GM19023 (cell line): ENCODE measurements at regions not wholly inside any gene's neighbourhood (a gene's known extent, or its start where the extent isn't known, plus 50 kb on each side); places are given as distances from the start of the nearest gene placed in this dataset.

Experiments
- ATAC-seq: cut with Tn5 transposase; IDR thresholded peaks from one replicate; pipeline ENCODE4 v1.9.1; 2021; ENCODE audit warnings: mild to moderate bottlenecking, moderate library complexity; ENCODE audit not compliant: unreplicated experiment

DNA sequence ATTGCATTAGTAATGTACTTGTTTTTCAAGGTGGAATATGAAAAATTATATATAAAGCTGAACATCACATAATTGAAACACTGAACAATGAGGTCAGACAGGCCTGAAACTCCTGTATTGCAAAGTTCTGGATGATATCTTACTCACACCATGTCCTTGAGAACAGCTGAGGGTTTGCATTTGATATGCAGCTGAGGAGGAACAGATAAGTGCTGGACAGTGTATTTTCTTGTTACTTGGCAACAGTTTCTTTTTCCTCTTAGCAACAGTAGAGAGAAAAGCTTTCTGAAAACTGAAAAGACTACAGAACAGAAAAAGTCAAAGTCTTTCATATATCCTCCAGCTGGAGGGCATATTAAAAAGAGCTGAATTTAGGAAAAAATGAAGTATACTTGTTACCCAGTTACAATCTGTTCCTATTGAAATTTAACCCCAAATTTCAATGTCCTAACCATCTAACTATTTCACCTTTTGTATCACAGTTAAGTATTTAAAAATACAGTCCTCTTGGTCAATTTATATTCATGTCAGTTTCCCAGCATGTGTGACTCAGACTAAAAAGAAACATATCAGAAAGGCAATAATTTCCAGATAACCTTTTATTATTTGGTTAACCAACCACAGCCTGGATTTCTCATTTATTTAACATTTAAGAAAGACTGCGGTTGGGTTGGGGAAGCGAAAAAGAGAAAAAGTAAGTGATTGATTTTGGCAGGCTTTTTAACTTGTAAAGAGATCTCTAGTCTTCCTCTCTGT is 733.0 kb upstream of the DPPA4 start:
- no peak for ATAC-seq

DNA sequence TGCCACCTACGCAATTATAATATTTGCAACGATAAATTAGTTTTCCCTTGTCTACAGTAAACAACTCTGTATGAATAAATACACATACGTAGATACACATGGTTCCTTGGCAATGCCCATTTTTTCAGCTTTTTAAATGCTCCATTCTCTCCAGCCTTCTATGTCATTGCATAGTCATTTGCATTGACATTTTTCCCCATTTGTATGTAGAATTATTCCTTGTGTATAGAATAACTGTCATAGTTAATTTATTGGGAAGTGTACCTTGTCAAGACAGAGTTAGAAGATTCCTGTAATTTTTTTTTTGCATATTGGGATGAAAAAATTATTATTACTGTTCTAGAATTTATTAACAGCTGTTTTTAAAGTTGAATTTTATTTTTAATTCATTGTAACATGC is 736.7 kb upstream of the DPPA4 start:
- ATAC-seq: no peak

DNA sequence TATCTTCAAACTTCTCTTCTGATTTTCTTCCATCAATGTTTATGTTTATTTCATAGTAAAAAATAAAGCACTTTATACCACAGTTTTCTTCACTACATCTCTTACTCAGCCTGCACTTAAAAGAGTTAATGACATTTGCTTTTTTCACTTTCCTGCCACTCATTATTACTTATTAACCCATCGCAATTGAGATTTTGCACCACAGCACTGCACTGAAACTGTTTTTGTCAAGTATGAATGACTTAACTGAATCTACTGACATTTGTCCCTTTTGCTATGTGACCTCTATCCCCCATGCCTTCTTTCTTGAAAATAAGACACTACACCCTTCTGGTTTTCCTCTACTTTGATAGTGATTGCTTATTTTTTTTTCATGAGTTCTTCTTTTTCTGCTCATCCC is 739.7 kb upstream of the DPPA4 start:
- ATAC-seq: no peak

DNA sequence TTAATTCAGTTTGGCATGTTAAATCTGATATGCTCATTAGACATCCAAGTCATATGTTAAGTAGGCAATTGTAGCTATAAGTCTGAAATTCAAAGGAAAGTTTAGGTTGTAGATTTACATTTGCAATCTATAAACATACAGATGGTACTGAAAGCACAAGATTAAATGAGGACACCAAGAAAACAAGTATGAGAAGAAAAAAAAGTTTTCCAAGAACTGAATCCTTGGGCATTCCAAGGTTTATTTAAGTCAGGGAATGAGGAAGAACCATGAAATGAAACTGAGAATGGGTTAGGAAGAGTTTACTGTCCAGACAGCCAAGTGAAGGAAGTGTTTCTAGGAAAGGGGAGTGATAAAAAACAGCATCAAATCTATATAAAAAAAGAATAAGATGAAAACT is 756.1 kb upstream of the DPPA4 start:
- ATAC-seq: no peak

DNA sequence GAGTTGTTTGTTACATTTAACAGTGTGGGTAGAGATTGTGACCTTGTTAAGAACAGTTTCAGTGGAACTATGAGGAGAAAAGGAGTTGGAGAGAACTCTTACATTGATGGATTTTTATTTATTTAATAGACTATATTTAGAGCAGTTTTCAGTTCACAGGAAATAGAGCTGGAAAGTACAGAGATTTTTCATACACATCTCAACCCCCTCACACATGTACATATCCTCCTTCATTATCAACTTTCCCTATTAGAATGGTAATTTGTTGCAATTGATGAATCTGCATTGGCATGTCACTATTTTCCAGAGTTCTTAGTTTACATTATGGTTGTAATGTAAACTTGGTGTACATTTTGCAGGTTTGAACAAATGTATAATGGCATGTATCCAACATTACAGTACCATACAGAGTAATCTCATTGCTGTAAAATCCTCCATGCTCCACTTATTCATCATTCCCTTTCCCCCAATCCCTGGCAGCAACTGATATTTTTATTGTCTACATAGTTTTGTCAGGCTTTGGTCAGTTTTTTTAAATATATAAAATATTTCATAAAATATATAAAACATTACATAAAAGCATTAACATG is 756.6 kb upstream of the DPPA4 start:
- no peak for ATAC-seq

DNA sequence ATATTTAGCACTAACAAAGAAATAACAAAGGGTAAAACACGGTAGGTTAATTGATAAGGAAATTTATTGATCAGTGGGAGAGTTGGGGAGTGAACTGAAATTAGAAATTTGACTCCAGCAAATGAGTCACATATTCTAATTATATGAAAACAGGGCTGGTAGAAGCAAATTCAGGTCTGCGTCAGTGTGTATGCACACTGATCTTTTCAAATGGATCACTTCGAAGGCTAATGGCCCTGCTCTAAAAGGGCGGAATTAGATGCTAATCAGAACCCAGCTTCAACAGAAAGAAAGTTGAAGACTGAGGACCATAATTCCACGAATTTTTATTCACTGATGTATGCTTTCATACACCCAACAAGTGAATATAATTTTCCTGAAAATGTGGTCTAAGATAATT is 762.4 kb upstream of the DPPA4 start:
- no peak for ATAC-seq

DNA sequence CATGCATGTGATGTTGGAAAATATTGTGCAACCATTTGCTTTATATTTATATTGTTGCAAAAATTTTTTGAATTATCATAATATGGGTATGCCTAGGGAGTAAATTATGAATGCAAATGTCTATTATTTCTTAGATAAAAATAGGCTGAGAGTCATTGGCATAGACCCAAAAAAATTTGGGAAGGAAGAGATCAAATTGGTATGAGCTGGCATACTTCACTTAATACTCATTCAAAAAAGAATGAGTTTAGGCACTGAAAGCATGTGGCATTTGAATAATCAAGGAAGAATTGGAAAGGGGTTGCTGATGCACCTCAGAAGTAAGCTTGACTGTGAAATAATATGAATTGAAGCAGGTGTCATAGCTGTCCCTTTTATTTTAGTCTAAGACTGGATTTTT is 764.0 kb upstream of the DPPA4 start:
- ATAC-seq: no peak

DNA sequence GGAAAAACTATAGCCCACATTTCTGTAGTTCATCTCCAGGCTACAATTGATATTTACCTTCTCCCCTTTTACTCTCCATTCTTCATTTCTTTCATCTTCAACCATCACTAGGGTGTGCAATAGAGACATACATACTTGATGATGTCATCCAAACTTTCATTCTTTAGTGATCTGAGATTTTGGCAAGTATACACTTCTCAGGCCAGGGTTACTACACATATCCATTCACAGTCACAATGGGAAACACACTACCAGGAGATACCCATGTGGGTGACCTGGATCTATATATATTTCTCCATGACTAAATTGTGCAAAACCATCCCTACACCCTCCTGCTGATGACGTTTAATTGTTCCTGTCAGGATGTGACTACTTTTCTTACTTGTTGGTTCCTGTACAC is 769.5 kb upstream of the DPPA4 start:
- ATAC-seq: no peak

DNA sequence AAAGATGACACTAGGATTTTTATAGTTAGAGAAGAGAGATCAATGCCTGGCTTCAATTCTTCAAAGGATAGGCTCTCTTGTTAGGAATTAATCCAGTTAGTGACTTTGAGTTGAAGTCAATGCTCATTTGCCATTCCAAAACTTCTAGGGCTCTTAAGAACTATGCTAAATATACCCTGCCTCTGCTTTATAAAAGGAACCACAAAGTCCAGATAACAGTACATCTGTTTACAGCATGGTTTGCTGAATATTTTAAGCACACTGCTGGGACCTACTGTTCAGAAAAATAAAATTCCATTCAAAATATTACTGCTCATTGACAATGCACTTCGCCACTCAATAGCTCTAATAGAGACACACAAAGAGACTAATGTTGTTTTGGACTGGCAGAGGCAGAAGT is 786.6 kb upstream of the DPPA4 start:
- no peak for ATAC-seq

DNA sequence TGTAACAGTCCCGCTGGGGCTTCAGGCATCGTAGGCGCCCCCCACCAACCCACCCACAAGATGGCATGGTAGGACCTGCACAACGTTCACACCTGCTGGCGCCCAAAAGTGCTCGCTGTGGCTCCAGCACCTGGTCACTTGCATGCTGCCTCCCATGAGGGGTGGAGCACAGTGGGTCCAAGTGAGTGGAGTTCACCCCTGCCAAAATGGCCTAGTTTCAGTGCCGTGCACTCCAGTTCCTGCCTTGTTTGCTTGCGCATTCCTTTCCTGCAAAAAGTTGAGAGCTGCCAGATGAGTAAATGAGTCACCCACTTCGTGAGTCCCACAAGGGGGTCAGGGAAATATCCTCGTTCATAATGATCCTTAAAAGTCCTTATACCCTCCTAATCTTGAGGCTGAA is 788.7 kb upstream of the DPPA4 start:
- no peak for ATAC-seq

DNA sequence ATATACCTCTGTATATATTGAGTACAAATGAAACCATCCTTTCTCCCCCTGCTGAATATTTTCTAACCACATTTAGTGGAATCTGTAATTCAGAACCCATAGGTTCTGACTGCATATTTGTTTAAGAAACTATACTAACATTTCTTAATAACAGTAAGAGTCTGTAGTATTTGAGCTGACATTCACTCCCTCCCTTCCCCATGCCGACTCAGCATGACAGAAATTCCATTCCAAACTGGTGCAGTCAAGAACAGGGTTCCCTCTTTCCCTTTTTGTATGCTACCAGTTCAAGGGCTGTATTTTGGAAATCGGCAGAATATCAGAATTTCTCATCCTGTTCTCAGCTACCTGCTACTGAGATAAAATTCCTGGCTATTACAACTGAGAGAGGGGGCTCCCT is 796.6 kb upstream of the DPPA4 start:
- ATAC-seq: no peak

DNA sequence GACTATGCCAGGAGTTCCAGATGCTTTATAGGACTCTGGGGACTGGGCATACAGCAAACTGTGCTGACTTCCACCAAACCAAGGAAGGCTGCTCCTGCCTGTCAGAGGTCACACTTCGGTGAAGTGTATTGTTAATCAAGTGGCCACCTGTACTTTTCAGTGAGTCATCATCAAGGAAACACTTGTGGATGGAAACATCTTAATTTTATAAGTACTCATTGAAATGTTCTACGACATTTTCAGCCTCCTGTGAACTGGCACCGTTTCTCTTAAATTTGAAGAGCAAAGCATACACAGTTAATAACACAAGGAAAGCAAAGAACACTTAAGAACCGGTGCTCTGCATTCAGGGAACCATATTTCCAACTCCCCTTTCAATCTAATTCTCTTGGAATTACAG is 801.7 kb upstream of the DPPA4 start:
- no peak for ATAC-seq

DNA sequence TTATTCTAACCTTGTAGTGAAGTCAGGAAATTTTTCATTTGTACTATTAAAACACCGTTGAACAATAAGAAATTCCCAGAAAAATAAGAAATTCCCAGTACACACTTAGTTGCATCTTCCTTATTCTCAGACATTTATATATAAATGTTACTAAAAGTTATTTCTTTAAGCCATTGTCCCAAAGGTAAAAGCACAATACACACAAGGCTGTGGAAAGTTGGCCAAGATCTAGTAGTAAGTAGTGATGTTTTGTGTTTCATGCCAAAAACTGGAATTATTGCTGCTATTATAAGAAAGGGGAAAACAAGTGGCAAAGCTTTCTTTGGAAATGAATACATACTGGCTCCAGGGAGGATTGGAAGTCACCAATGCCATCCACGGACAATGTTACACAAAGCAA is 802.5 kb upstream of the DPPA4 start:
- ATAC-seq: no peak

DNA sequence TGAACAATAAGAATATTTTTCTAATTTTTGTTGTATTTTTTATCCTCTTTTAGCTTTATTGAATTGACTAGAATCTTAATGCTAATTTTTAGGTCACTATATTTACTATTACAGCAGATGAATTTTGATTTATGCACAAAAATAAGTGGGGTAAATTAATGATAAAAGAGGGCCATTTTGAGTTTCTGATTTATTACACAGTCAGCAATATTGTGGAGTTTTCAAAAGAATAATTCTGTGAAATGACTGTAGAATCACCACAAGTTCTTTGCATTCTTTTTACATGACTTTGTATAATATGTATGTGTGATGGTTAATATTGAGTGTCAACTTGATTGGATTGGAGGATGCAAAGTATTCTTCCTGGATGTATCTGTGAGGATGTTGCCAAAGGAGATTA is 812.4 kb upstream of the DPPA4 start:
- no peak for ATAC-seq

DNA sequence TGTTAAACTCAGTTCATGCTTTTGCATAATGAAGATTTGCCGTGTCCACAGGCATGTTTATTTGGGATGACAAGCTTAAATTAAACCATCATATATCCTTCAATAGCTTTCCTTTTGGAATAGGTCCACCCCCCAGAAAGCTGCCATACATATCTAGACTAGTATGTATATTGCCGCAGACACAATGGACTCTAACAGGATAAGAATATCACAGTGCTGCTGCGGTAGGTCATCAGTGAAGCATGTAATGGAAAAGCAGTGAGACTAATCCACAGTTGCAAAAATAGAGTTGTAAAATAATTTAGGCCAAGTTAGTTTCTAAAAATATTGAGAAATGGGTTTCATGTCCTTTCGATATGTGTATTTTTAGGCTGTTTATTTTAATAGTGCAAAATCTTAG is 819.9 kb upstream of the DPPA4 start:
- no peak for ATAC-seq

DNA sequence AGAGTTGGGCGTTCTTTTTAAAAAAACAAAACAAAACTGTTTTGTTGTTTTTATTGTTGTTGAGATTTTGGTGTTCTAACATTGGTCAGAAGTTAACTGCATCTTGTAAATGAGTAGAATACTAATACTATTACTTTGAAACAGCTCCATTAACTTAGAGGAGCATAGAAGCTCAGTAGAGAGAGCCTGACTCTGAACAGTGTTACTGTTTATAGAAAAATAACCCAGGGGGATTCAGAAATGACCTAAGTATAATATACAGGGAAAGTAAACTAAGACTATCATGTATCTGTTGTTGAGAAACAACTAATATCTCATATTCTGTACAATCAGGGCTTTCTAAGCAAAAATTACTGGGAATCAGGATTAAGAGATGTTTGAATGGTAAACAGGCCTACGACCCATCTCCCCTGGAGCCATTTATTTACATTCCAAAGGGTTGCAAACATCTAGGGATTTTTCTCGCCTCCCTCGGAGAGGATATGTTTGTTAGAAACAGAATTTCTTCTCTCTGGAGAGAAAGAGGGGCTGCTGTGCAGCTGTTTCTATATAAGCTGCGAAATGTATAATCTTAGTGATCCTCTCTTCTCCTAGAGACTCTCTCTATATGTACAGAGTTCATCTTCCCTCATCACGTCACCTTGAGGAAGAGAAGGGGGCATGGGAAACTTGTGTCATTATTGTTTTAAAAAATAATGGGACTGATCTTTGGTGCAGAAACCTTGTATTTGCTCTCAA is 827.5 kb upstream of the DPPA4 start:
- ATAC-seq: no peak

DNA sequence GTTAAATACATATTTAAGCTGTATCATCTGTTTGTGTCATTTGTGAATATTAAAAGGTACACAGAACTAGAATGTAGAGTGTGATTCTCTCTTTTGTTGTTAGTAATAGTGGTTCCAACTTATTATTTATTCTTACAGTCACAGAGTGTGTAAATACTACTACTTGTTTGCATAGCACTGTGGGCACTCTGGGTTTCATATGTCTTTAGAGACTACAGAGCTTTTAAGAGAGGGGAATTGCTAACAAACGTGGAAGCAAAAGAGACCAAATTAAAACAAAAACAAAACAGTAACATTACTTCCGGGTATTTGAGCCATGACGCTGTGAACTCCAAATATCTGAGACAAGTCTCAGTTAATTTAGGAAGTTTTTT is 828.0 kb upstream of the DPPA4 start:
- no peak for ATAC-seq

DNA sequence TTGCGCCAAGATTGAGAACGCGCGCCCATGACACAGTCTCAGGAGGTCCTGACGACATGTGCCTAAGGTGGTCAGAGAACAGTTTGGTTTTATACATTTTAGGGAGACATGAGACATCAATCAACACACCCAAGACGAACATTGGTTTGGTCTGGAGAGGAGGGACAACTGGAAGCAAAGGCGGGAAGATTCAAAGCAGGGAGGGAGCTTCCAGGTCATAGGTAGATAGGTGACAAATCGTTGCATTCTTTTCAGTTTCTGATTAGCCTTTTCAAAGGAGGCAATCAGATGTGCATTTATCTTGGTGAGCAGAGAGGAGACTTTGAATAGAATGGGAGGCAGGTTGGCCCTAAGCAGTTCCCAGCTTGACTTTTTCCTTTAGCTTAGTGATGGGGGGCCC is 828.4 kb upstream of the DPPA4 start:
- ATAC-seq: no peak

DNA sequence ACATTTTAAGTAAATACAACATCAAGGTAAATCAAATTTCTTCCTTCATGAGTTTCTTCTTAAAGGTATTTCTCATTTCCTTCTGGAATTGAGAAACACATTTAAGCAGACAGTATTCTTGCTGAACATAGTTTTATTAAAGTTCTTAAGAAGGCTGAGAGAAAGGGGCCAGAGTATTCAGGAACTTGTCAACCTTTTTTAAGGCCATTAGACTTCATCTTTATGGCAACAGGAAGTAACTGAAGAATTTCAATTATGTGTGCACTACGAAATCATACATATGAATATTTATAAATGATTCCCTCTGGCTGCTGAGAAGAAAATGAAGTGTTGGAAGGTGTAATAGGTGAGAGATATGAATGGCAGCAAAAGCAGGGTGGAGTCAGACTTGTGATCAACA is 829.4 kb upstream of the DPPA4 start:
- no peak for ATAC-seq

DNA sequence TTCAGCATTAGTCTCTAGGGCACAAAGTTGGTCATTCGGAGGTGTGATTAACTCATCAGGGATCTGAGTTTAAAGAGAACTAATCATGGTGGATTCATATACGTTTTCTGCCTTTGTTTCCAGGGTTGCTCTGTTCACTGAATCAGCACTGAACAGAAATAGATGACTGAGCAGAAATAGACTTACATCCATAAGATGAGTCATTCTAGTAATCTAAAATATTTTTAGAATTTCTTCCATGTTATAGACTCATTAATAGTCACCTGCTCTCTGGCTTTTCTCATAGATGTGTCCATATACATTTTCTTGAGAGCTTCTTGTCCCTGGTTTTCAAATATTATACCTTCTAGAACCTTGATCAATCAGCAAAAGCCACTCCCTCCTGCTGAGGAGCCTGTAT is 837.6 kb upstream of the DPPA4 start:
- ATAC-seq: no peak

DNA sequence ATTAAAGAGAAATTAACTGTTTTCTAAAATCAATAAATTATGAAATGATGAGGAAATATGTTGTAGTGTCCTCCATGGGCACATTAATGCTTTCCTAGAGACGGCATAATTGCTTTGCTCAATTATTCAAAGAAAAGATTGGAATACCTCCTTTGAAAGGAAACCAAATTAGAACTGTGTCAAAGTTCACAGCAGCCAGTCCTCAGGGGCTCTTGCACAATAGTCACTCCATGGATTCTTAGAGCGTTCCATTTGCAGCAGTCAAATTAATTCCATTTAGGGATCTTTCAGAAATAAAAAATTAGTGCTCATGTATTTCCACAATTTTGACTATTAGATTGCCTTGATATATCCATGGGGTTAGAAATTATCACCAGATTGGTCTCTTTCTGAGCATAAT is 841.6 kb upstream of the DPPA4 start:
- ATAC-seq: no peak

DNA sequence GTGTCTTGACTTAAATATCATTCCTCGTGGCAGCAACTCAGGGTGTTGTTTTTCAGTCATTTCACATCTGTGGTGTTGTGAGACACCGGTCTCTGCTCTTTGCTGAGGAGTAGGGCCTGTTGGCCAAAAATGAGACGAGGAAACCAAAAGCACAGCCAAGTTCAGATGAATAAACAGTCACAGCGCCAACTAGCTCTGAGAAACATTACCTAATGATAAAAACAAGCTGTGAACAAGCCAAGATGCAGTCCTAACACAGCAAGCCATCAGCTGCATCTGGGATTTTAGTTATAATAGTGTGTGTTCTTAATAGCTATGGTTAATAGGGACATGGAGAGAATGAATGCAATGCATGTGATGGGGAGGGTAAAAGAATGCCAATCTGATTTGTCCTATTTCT is 843.4 kb upstream of the DPPA4 start:
- ATAC-seq: no peak
